IMR-90 (cell line): ENCODE measurements at regions not wholly inside any gene's neighbourhood (a gene's known extent, or its start where the extent isn't known, plus 50 kb on each side); places are given as distances from the start of the nearest gene placed in this dataset.

Experiments used
- ATAC-seq: fragments of 200-7000 bp; cut with Tn5 transposase; 2 replicates; pipeline ENCODE4 v1.9.1; 2020; ENCODE audit warnings: low read depth, mild to moderate bottlenecking, moderate library complexity
- BruUV-seq: library from RNA; stranded (reverse); fragments of 400-500 nt; replicated peaks from 2 replicates; lab custom pipeline; 2021; lab: Mats Ljungman, UMichigan
- CTCF ChIA-PET: fragments of 300-600 bp; formaldehyde crosslinking; extraction: SDS; loops from one replicate; lab custom pipeline; 2021; ENCODE audit warnings: antibody characterized with exemption; lab: Yijun Ruan, JAX
- POLR2A ChIA-PET: fragments of 300-600 bp; sonication (Branson Sonifier 250); formaldehyde crosslinking; loops from one replicate; lab custom pipeline; 2022; ENCODE audit warnings: antibody characterized with exemption; ENCODE audit not compliant: unreplicated experiment; lab: Charles Lee
- DNase-seq: peaks from one replicate; pipeline ENCODE4 v3.0.0; 2013
- H2AFZ ChIP-seq: replicated peaks from 2 replicates; pipeline ENCODE3; 2013; ENCODE audit warnings: low read length, mild to moderate bottlenecking; ENCODE audit not compliant: poor library complexity
- H2AK5ac ChIP-seq: 2 replicates; pipeline ENCODE4 v1.6.1; 2013; ENCODE audit warnings: low read depth, low read length, inconsistent platforms
- H2AK9ac ChIP-seq: replicated peaks from 2 replicates; pipeline ENCODE3; 2013; ENCODE audit warnings: mild to moderate bottlenecking, low read depth, low read length, moderate library complexity; ENCODE audit not compliant: poor library complexity
- H2BK120ac ChIP-seq: 2 replicates; pipeline ENCODE4 v1.6.1; 2013; ENCODE audit warnings: low read depth, low read length, inconsistent platforms
- H2BK15ac ChIP-seq: 3 replicates; pipeline ENCODE4 v1.6.1; 2013; ENCODE audit warnings: low read depth, low read length, inconsistent platforms
- H2BK20ac ChIP-seq: 2 replicates; pipeline ENCODE4 v1.6.1; 2013; ENCODE audit warnings: low read depth, mild to moderate bottlenecking, inconsistent platforms, low read length, moderate library complexity
- H2BK5ac ChIP-seq: 2 replicates; pipeline ENCODE4 v1.6.1; 2013; ENCODE audit warnings: mild to moderate bottlenecking, low read depth, low read length, inconsistent platforms; ENCODE audit not compliant: poor library complexity, severe bottlenecking
- H3K14ac ChIP-seq: replicated peaks from 2 replicates; pipeline ENCODE4 v1.6.1; 2013; ENCODE audit warnings: low read depth, low read length, inconsistent platforms
- H3K18ac ChIP-seq: 2 replicates; pipeline ENCODE4 v1.6.1; 2013; ENCODE audit warnings: low read depth, low read length, control low read depth
- H3K23ac ChIP-seq: 2 replicates; pipeline ENCODE4 v1.6.1; 2013; ENCODE audit warnings: low read depth, low read length, inconsistent platforms
- H3K27ac ChIP-seq: 2 replicates; pipeline ENCODE4 v1.5.1; 2013; ENCODE audit warnings: mild to moderate bottlenecking, control low read depth, low read length; ENCODE audit not compliant: insufficient read depth
- H3K27me3 ChIP-seq: 2 replicates; pipeline ENCODE4 v1.6.1; 2013; ENCODE audit warnings: low read length; ENCODE audit not compliant: control insufficient read depth, insufficient read depth
- H3K36me3 ChIP-seq: 2 replicates; pipeline ENCODE4 v1.6.1; 2013; ENCODE audit warnings: low read length, mixed read lengths; ENCODE audit not compliant: control insufficient read depth, insufficient read depth
- H3K4ac ChIP-seq: 2 replicates; pipeline ENCODE4 v1.6.1; 2013; ENCODE audit warnings: low read depth, low read length, inconsistent platforms
- H3K4me1 ChIP-seq: 2 replicates; pipeline ENCODE4 v1.6.1; 2013; ENCODE audit warnings: low read length, mixed read lengths; ENCODE audit not compliant: control insufficient read depth, insufficient read depth
- H3K4me2 ChIP-seq: 2 replicates; pipeline ENCODE4 v1.6.1; 2013; ENCODE audit warnings: low read depth, mild to moderate bottlenecking, control low read depth, low read length, moderate library complexity
- H3K4me3 ChIP-seq: 2 replicates; pipeline ENCODE4 v1.5.1; 2013; ENCODE audit warnings: low read depth, mild to moderate bottlenecking, control low read depth, low read length, moderate library complexity; ENCODE audit not compliant: insufficient read depth
- H3K56ac ChIP-seq: 2 replicates; pipeline ENCODE4 v1.6.1; 2013; ENCODE audit warnings: low read length, inconsistent platforms; ENCODE audit not compliant: insufficient read depth; ENCODE audit errors: extremely low read depth
- H3K79me1 ChIP-seq, 2 experiments: 2 replicates each; pipeline ENCODE4 v1.6.1; 2013; ENCODE audit warnings: low read length in 2 of 2, inconsistent platforms in 1 of 2, low read depth in 1 of 2
- H3K9ac ChIP-seq: 2 replicates; pipeline ENCODE4 v1.6.1; 2013; ENCODE audit warnings: low read depth, low read length, control low read depth
- H3K9me1 ChIP-seq: 2 replicates; pipeline ENCODE4 v1.6.1; 2013; ENCODE audit warnings: low read length, inconsistent platforms; ENCODE audit not compliant: insufficient read depth
- H3K9me3 ChIP-seq: 2 replicates; pipeline ENCODE4 v1.6.1; 2013; ENCODE audit warnings: low read length; ENCODE audit not compliant: control insufficient read depth, insufficient read depth
- H4K20me1 ChIP-seq: 2 replicates; pipeline ENCODE4 v1.6.1; 2013; ENCODE audit warnings: low read length, inconsistent platforms; ENCODE audit not compliant: insufficient read depth
- H4K5ac ChIP-seq: 2 replicates; pipeline ENCODE4 v1.6.1; 2013; ENCODE audit warnings: mild to moderate bottlenecking, low read depth, low read length, control low read depth
- H4K8ac ChIP-seq, 2 experiments: 2 replicates each; pipeline ENCODE4 v1.6.1; 2013; ENCODE audit warnings: low read depth in 2 of 2, low read length in 2 of 2, control low read depth in 1 of 2, inconsistent platforms in 1 of 2
- H4K91ac ChIP-seq: 2 replicates; pipeline ENCODE4 v1.6.1; 2013; ENCODE audit warnings: low read depth, low read length, inconsistent platforms; ENCODE audit not compliant: insufficient read depth
- BHLHE40 ChIP-seq: fragments of 150-350 bp; IDR thresholded peaks from 2 replicates; pipeline ENCODE4 v1.6.1; 2016; ENCODE audit warnings: mild to moderate bottlenecking, low read depth, low read length
- MXI1 ChIP-seq: IDR thresholded peaks from 2 replicates; pipeline ENCODE4 v1.6.1; 2012; ENCODE audit warnings: low read depth, mild to moderate bottlenecking, low read length, moderate library complexity, borderline replicate concordance
- NFE2L2 ChIP-seq: fragments of 150-350 bp; IDR thresholded peaks from 2 replicates; pipeline ENCODE4 v1.6.1; 2016; ENCODE audit warnings: low read depth, mild to moderate bottlenecking, low read length
- RAD21 ChIP-seq: IDR thresholded peaks from 2 replicates; pipeline ENCODE4 v1.6.1; 2012; ENCODE audit warnings: low read length, improper control_type of control experiment
- SMC3 ChIP-seq: fragments of 150-350 bp; IDR thresholded peaks from 2 replicates; pipeline ENCODE4 v1.6.1; 2016; ENCODE audit warnings: low read depth, mild to moderate bottlenecking, antibody characterized with exemption, low read length, moderate library complexity
- WGBS, 2 experiments: methylation state at CpG; one replicate each; pipeline versions ENCODE4 v1.1.5 to v1.1.7; 2013; ENCODE audit warnings: missing lambda C conversion rate in 2 of 2; ENCODE audit not compliant: insufficient read length in 1 of 2; ENCODE audit errors: extremely low coverage in 2 of 2; 5-methylcytosine and 5-hydroxymethylcytosine counted together
- dilution Hi-C: fragments of 300-500 bp; cut with HindIII; formaldehyde crosslinking; loops from one replicate; pipeline ENCODE4 v1.14.3; 2018; ENCODE audit warnings: low sequenced_read_pairs; ENCODE audit not compliant: unreplicated experiment
- in situ Hi-C: fragments of 300-500 bp; cut with MboI; formaldehyde crosslinking; loops from 3 replicates; pipeline ENCODE4 v1.14.3; 2019; ENCODE audit warnings: low sequenced_read_pairs, inconsistent platforms, mixed read lengths
- intact Hi-C: fragments of 100-400 bp; cut with micrococcal nuclease; formaldehyde crosslinking; loops from 2 replicates; pipeline ENCODE4 v1.10.0; 2022
- TF ChIP-seq, protein P1 (sequence below): fragments of 150-350 bp; IDR thresholded peaks from 2 replicates; pipeline ENCODE4 v1.6.1; 2016; ENCODE audit warnings: low read depth, mild to moderate bottlenecking, low read length, moderate library complexity, borderline replicate concordance

DNA sequence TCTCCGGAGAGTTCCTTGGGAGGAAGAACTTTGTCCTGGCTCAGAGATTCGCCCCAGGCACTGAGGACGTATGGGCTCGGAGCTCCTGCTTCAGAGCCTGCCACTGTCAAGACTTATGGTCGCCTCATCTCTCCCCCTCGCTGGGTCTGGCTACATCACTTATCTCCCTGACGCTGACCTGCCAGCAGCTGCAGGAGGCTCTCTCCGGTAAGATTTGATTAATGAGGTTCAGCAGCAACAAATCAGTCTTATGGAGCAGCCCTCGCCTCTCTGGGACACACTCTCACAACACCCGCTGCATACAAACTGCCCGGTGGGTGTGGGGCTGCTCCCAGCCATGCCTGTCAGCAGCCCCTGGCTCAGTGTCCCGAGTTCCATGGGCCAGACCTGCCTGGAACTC, 297.8 kb downstream of the RRAGC start:
- Histone ChIP-seq H3K14ac (no peak overlapping the region), H3K9me1 (no peaks in the 10 kb centered on the region), H3K18ac (no peak overlapping the region), H3K23ac (no peak overlapping the region), H4K20me1 (no peaks in the 10 kb centered on the region), H3K36me3 (no peaks in the 10 kb centered on the region), H3K9me3 (no peaks in the 10 kb centered on the region), H2BK20ac (no peak overlapping the region), H3K27me3 (peaks cover 9% of the 10 kb centered on the region), H2AK9ac (no peak overlapping the region), H4K8ac (no peak overlapping the region), H3K27ac (no peak overlapping the region), H3K9ac (no peak overlapping the region), H3K4ac (no peak overlapping the region), H4K91ac (no peak overlapping the region), H2BK5ac (no peak overlapping the region), H2BK120ac (no peak overlapping the region), H3K56ac (no peak overlapping the region), H2AFZ (peak overlapping the region; percentile 35), H3K4me2 (no peak overlapping the region), H3K4me1 (no peaks in the 10 kb centered on the region), H3K79me1 (no peaks in the 10 kb centered on the region), H2AK5ac (no peak overlapping the region), H3K4me3 (no peak overlapping the region), H4K5ac (no peak overlapping the region), H2BK15ac (no peak overlapping the region)
- in situ Hi-C loops = no loop called here
- no peak for DNase-seq
- intact Hi-C loops = no loop called here
- ChIA-PET POLR2A (no interaction called here), CTCF (no interaction called here)
- TF ChIP-seq BHLHE40 = no peak
- TF ChIP-seq MXI1 = no peak
- TF ChIP-seq RAD21 = no peak
- TF ChIP-seq, protein P1, sequence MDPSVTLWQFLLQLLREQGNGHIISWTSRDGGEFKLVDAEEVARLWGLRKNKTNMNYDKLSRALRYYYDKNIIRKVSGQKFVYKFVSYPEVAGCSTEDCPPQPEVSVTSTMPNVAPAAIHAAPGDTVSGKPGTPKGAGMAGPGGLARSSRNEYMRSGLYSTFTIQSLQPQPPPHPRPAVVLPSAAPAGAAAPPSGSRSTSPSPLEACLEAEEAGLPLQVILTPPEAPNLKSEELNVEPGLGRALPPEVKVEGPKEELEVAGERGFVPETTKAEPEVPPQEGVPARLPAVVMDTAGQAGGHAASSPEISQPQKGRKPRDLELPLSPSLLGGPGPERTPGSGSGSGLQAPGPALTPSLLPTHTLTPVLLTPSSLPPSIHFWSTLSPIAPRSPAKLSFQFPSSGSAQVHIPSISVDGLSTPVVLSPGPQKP = no peak
- TF ChIP-seq SMC3 = no peak
- no peak for TF ChIP-seq NFE2L2
- BruUV-seq = no TSS peak
- no peak for ATAC-seq
- WGBS, 2 experiments = 23% methylated on average over 6 of the region's 12 CpGs; no CpG with 5 or more reads in 1 of the 2 experiments
- dilution Hi-C loops = no loop called here
